Neutrophil (primary cell): ENCODE measurements at regions not wholly inside any gene's neighbourhood (a gene's known extent, or its start where the extent isn't known, plus 50 kb on each side); places are given as distances from the start of the nearest gene placed in this dataset.

Source experiments
- H3K27ac ChIP-seq: fragments of 200-600 bp; sonication (generic); 2 replicates; pipeline ENCODE4 v1.5.1; 2016; ENCODE audit warnings: mild to moderate bottlenecking, moderate library complexity
- H3K27me3 ChIP-seq: fragments of 200-600 bp; sonication (generic); 2 replicates; pipeline ENCODE4 v1.6.0; 2016; ENCODE audit warnings: mild to moderate bottlenecking
- H3K36me3 ChIP-seq: fragments of 200-600 bp; sonication (generic); 2 replicates; pipeline ENCODE4 v1.5.1; 2017
- H3K4me1 ChIP-seq, 2 experiments: fragments of 200-600 bp in 1 of 2; sonication (generic) in 1 of 2; 1 replicate in 1 of 2; 2 replicates in 1 of 2; pipeline versions ENCODE4 v1.5.1 to v1.6.1; 2013 to 2016; ENCODE audit warnings: low read depth in 1 of 2, low read length in 1 of 2, mild to moderate bottlenecking in 1 of 2, moderate library complexity in 1 of 2; ENCODE audit not compliant: control insufficient read depth in 1 of 2, insufficient read depth in 1 of 2
- H3K4me3 ChIP-seq, 2 experiments: fragments of 200-600 bp in 1 of 2; sonication (generic) in 1 of 2; 1 replicate in 1 of 2; 2 replicates in 1 of 2; pipeline ENCODE4 v1.5.1; 2013 to 2016; ENCODE audit warnings: low read depth in 1 of 2, low read length in 1 of 2, mild to moderate bottlenecking in 1 of 2, moderate library complexity in 1 of 2
- H3K9me3 ChIP-seq: fragments of 200-600 bp; sonication (generic); 2 replicates; pipeline ENCODE4 v1.5.1; 2016
- CTCF ChIP-seq: fragments of 200-600 bp; sonication (generic); IDR thresholded peaks from 2 replicates; pipeline ENCODE4 v1.5.1; 2016; ENCODE audit warnings: antibody characterized with exemption

- no peaks in the 10 kb centered on the region for H3K36me3 ChIP-seq
- no peaks in the 10 kb centered on the region for H3K9me3 ChIP-seq
- no peak overlapping the region for H3K4me3 ChIP-seq
- no peaks in the 10 kb centered on the region for H3K4me1 ChIP-seq
- H3K27me3 ChIP-seq, result no peaks in the 10 kb centered on the region
- no peak for TF ChIP-seq CTCF
- H3K27ac ChIP-seq, result no peak overlapping the region
These were observed 632.6 kb upstream of the KIRREL3 start for GRCh38 chr11:127632976-127633680.

GRCh38 chr11:127632546-127632945 is 632.0 kb upstream of the KIRREL3 start:
- no peak overlapping the region for H3K4me3 ChIP-seq
- H3K9me3 ChIP-seq, result no peaks in the 10 kb centered on the region
- TF ChIP-seq CTCF, result no peak
- no peaks in the 10 kb centered on the region for H3K27me3 ChIP-seq
- no peaks in the 10 kb centered on the region for H3K36me3 ChIP-seq
- H3K4me1 ChIP-seq, result no peaks in the 10 kb centered on the region
- H3K27ac ChIP-seq, result no peak overlapping the region

- no peaks in the 10 kb centered on the region for H3K4me1 ChIP-seq
- H3K4me3 ChIP-seq, result no peak overlapping the region
- H3K27me3 ChIP-seq, result no peaks in the 10 kb centered on the region
- TF ChIP-seq CTCF, result no peak
- no peak overlapping the region for H3K27ac ChIP-seq
- no peaks in the 10 kb centered on the region for H3K9me3 ChIP-seq
- H3K36me3 ChIP-seq, result no peaks in the 10 kb centered on the region
These were observed 631.4 kb upstream of the KIRREL3 start for GRCh38 chr11:127631974-127632373.

DNA sequence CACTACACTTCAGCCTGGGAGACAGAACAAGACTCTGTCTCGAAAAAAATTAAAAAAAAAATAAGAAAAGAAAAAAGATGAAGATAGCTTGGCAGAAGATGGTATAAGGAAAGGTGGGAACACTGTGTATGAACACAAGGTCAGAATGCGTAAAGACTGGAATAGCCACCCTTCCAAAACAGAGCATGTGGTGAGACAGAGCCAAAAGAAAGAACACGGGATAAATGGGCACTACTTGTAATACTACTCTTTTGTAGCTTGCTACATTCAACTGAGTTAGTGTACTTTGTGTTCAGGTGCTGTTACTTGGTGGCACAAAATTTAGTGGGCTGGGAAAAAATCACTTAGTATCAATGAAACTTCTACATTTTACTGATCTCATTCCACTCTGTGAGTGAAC is 628.6 kb upstream of the KIRREL3 start:
- no peak overlapping the region for H3K4me3 ChIP-seq
- no peaks in the 10 kb centered on the region for H3K4me1 ChIP-seq
- no peaks in the 10 kb centered on the region for H3K36me3 ChIP-seq
- no peaks in the 10 kb centered on the region for H3K27me3 ChIP-seq
- no peak for TF ChIP-seq CTCF
- no peak overlapping the region for H3K27ac ChIP-seq
- no peaks in the 10 kb centered on the region for H3K9me3 ChIP-seq

DNA sequence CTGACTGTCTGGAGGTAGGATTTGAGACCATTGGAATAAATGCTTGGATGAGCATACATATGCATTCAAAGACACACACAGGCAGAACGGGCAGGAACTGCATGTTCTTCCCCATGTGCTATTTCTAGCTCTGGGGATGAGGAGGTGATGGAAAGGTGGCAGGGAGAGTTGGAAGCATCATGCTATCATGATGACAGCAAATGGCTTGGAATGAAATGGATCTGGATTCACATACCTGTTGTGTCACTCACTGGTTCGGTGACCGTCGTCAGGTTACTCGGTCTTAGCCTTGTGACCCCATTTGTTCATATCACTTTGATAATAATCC is 627.9 kb upstream of the KIRREL3 start:
- Histone ChIP-seq H3K4me3 (no peak overlapping the region), H3K36me3 (no peaks in the 10 kb centered on the region), H3K27me3 (no peaks in the 10 kb centered on the region), H3K9me3 (no peaks in the 10 kb centered on the region), H3K4me1 (no peaks in the 10 kb centered on the region), H3K27ac (no peak overlapping the region)
- TF ChIP-seq CTCF, result no peak
